Thyroid gland (tissue), 4 donors: ENCODE measurements at regions not wholly inside any gene's neighbourhood (a gene's known extent, or its start where the extent isn't known, plus 50 kb on each side); places are given as distances from the start of the nearest gene placed in this dataset.

Experiments used
- DNase-seq, 2 donors: peaks; one replicate each; pipeline ENCODE4 v3.0.0-alpha.2; 2019
- H3K27ac ChIP-seq, 3 donors: fragments of 200-600 bp; sonication (generic); 1 replicate in 2 of 3; 2 replicates in 1 of 3; pipeline ENCODE4 v1.5.1; 2016 to 2019; ENCODE audit warnings: mild to moderate bottlenecking in 1 of 3, moderate library complexity in 1 of 3
- H3K27me3 ChIP-seq: fragments of 200-600 bp; sonication (generic); one replicate; pipeline ENCODE4 v1.5.1; 2019
- H3K36me3 ChIP-seq, 2 donors: fragments of 200-600 bp; sonication (generic); one replicate each; pipeline ENCODE4 v1.5.1; 2016 to 2019
- H3K4me1 ChIP-seq, 2 donors: fragments of 200-600 bp; sonication (generic); one replicate each; pipeline ENCODE4 v1.5.1; 2017 to 2019
- H3K4me3 ChIP-seq, 3 donors: fragments of 200-600 bp; sonication (generic); replicated peaks in 1 of 3; 1 replicate in 2 of 3; 2 replicates in 1 of 3; pipeline ENCODE4 v1.5.1; 2016; ENCODE audit warnings: mild to moderate bottlenecking in 1 of 3
- H3K9me3 ChIP-seq: fragments of 200-600 bp; sonication (generic); one replicate; pipeline ENCODE4 v1.5.1; 2017
- CTCF ChIP-seq, 6 experiments: fragments of 200-600 bp in 3 of 6; fragments of 450-650 bp in 3 of 6; sonication (generic) in 3 of 6; IDR thresholded peaks; one replicate each; pipeline ENCODE4 v1.5.1; 2016 to 2019; ENCODE audit warnings: antibody characterized with exemption in 6 of 6, mild to moderate bottlenecking in 2 of 6, inconsistent platforms in 1 of 6, moderate library complexity in 1 of 6
- POLR2A ChIP-seq, 2 donors: fragments of 450-650 bp; IDR thresholded peaks; one replicate each; pipeline ENCODE4 v1.6.1; 2017; ENCODE audit warnings: antibody characterized with exemption in 2 of 2, mild to moderate bottlenecking in 2 of 2, moderate library complexity in 1 of 2
- WGBS, 2 donors: methylation state at CpG; one replicate each; pipeline ENCODE4 v1.1.5; 2017; 5-methylcytosine and 5-hydroxymethylcytosine counted together
- intact Hi-C: fragments of 100-400 bp; cut with DNase I; formaldehyde crosslinking; loops from one replicate; pipeline ENCODE4 v1.15.1; 2023

- H3K4me1 ChIP-seq, result no peaks in the 10 kb centered on the region
- H3K9me3 ChIP-seq, result no peaks in the 10 kb centered on the region
- WGBS, 2 donors, result 97 to 98% methylated on average over 1 of the region's 1 CpG
- no peak overlapping the region for H3K27ac ChIP-seq
- no peaks in the 10 kb centered on the region for H3K36me3 ChIP-seq
- no peak overlapping the region for H3K4me3 ChIP-seq
- intact Hi-C loops, result no loop called here
- TF ChIP-seq POLR2A (IDR thresholded peaks at IDR 0.05) (no peak), CTCF (IDR thresholded peaks at IDR 0.05) (no peak)
- no peak for DNase-seq
- no peaks in the 10 kb centered on the region for H3K27me3 ChIP-seq
These were observed 74.2 kb upstream of the L3MBTL4 start for GRCh38 chr18:6488956-6489355.

GRCh38 chr18:6489977-6490376 lies 75.3 kb upstream of the L3MBTL4 start:
- WGBS, 2 donors, result 85 to 89% methylated on average over 2 of the region's 2 CpGs
- intact Hi-C loops, result no loop called here
- H3K36me3 ChIP-seq, result no peaks in the 10 kb centered on the region

GRCh38 chr18:6493194-6493593 lies 78.5 kb upstream of the L3MBTL4 start:
- H3K9me3 ChIP-seq, result no peaks in the 10 kb centered on the region
- intact Hi-C loops, result no loop called here
- H3K4me1 ChIP-seq, result no peaks in the 10 kb centered on the region
- no peak for DNase-seq
- no peaks in the 10 kb centered on the region for H3K36me3 ChIP-seq
- H3K27me3 ChIP-seq, result no peaks in the 10 kb centered on the region
- H3K4me3 ChIP-seq, result no peak overlapping the region
- no peak overlapping the region for H3K27ac ChIP-seq
- 77% methylated on average over 5 of the region's 5 CpGs for WGBS, 2 donors
- TF ChIP-seq POLR2A (IDR thresholded peaks at IDR 0.05) (no peak), CTCF (IDR thresholded peaks at IDR 0.05) (no peak)

More at GRCh38 chr18:6489977-6490376, 75.3 kb upstream of the L3MBTL4 start:
- H3K4me1 ChIP-seq, result no peaks in the 10 kb centered on the region
- H3K4me3 ChIP-seq, result no peak overlapping the region
- DNase-seq, result no peak
- no peak overlapping the region for H3K27ac ChIP-seq
- TF ChIP-seq CTCF (IDR thresholded peaks at IDR 0.05) (no peak), POLR2A (IDR thresholded peaks at IDR 0.05) (no peak)
- H3K27me3 ChIP-seq, result no peaks in the 10 kb centered on the region
- no peaks in the 10 kb centered on the region for H3K9me3 ChIP-seq

- H3K4me1 ChIP-seq, result no peaks in the 10 kb centered on the region
- DNase-seq, result no peak
- H3K9me3 ChIP-seq, result no peaks in the 10 kb centered on the region
- TF ChIP-seq CTCF (IDR thresholded peaks at IDR 0.05), result no peak
- no peak for TF ChIP-seq POLR2A (IDR thresholded peaks at IDR 0.05)
- 61 to 62% methylated on average over 5 of the region's 5 CpGs for WGBS, 2 donors
- no peak overlapping the region for H3K27ac ChIP-seq
- no peaks in the 10 kb centered on the region for H3K27me3 ChIP-seq
- intact Hi-C loops, result no loop called here
- H3K36me3 ChIP-seq, result no peaks in the 10 kb centered on the region
- no peak overlapping the region for H3K4me3 ChIP-seq
These were observed 80.8 kb upstream of the L3MBTL4 start for GRCh38 chr18:6495536-6495935.

GRCh38 chr18:6497543-6497942 lies 82.8 kb upstream of the L3MBTL4 start:
- Histone ChIP-seq H3K27ac (no peak overlapping the region), H3K4me1 (no peaks in the 10 kb centered on the region), H3K9me3 (no peaks in the 10 kb centered on the region), H3K36me3 (no peaks in the 10 kb centered on the region), H3K27me3 (no peaks in the 10 kb centered on the region), H3K4me3 (no peak overlapping the region)
- intact Hi-C loops, result no loop called here
- no peak for TF ChIP-seq CTCF (IDR thresholded peaks at IDR 0.05)
- no peak for TF ChIP-seq POLR2A (IDR thresholded peaks at IDR 0.05)
- no peak for DNase-seq
- 70 to 83% methylated on average over 4 of the region's 4 CpGs for WGBS, 2 donors
